Astrocyte (in vitro differentiated cells and primary cell): ENCODE measurements at regions not wholly inside any gene's neighbourhood (a gene's known extent, or its start where the extent isn't known, plus 50 kb on each side); places are given as distances from the start of the nearest gene placed in this dataset.

Experiments used
- CTCF ChIP-seq: IDR thresholded peaks from 2 replicates; pipeline ENCODE4 v1.5.1; 2011; ENCODE audit warnings: low read depth, mild to moderate bottlenecking, inconsistent platforms, low read length, moderate library complexity; ENCODE audit not compliant: insufficient read depth
- EZH2 ChIP-seq: IDR thresholded peaks from 2 replicates; pipeline ENCODE4 v1.6.1; 2012; ENCODE audit warnings: mild to moderate bottlenecking, low read length, inconsistent platforms; ENCODE audit not compliant: insufficient read depth

GRCh38 chr18:64886995-64887394, 738.1 kb upstream of the LINC00305 start:
- no peak for TF ChIP-seq CTCF
- no peak for TF ChIP-seq EZH2
